GM12874 (cell line): ENCODE measurements at regions not wholly inside any gene's neighbourhood (a gene's known extent, or its start where the extent isn't known, plus 50 kb on each side); places are given as distances from the start of the nearest gene placed in this dataset.

Experiments
- TF ChIP-seq, protein P1 (sequence below): IDR thresholded peaks from 2 replicates; pipeline ENCODE4 v1.5.1; 2011; ENCODE audit warnings: low read depth, mild to moderate bottlenecking, control low read depth, low read length, moderate library complexity; ENCODE audit not compliant: insufficient read depth

DNA sequence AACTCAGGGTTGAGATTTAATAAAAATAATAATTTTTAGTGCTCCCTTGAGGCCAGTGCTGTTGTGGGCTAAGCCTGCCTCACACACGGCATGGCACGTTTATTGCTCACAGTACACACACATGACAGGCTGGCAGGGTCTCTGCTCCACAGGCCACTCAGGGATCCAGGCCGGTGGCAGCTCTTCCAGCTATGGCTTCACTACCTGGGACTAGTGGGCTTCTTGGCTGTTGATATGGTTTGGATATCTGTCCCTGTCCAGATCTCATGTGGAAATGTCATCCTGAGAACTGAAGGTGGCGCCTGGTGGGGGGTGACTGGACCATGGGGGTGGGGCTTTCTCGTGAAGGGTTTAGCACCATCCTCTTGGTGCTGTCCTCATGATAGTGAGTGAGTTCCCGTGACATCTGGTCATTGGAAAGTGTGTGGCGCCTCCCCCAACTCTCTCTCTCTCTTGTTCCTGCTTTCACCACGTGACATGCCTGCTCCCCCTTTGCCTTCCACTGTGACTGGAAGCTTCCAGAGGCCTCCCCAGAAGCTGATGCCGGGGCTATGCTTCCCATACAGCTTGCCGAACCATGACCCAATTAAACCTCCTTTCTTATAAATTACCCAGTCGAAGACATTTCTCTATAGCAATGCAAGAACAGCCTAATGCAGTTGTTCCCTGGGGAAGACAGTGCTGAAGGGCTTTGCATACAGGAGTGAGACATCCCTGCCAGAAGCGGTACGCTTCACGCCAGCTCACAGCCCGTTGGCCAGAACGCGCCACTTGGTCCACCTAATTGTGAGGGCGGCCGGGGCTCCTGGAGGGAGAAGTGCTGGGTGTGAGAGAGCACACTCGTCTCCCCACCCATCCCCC lies 226.9 kb upstream of the C1orf174 start:
- TF ChIP-seq, protein P1, sequence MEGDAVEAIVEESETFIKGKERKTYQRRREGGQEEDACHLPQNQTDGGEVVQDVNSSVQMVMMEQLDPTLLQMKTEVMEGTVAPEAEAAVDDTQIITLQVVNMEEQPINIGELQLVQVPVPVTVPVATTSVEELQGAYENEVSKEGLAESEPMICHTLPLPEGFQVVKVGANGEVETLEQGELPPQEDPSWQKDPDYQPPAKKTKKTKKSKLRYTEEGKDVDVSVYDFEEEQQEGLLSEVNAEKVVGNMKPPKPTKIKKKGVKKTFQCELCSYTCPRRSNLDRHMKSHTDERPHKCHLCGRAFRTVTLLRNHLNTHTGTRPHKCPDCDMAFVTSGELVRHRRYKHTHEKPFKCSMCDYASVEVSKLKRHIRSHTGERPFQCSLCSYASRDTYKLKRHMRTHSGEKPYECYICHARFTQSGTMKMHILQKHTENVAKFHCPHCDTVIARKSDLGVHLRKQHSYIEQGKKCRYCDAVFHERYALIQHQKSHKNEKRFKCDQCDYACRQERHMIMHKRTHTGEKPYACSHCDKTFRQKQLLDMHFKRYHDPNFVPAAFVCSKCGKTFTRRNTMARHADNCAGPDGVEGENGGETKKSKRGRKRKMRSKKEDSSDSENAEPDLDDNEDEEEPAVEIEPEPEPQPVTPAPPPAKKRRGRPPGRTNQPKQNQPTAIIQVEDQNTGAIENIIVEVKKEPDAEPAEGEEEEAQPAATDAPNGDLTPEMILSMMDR = no peak

DNA sequence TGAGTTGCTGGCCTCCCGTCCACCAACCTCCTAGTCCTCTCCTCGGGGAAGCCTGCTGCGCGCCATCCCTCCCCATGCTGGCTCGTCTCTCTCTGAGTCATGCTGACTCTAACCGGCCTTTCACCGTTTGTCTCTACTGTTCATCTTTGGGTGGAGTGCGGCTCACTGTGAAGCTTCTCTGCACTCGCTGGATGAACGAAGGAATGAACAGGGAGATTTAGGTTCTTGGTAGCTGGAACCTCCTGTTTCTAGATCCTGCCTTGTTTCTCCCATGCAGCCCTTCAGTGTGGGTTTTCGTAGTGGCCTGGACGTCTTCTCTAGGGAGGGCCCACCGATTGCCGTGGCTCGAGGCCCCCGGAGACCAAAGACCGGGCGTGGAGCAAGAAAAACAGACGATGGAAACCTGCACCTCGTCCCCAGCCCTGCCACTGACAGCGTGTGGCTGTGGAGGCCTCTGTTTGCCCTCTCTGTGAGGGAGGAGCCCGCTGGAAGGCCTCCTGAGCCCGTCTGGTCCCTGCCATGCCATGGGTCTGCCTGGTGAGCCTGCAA lies 227.6 kb upstream of the C1orf174 start:
- TF ChIP-seq, protein P1 = no peak

DNA sequence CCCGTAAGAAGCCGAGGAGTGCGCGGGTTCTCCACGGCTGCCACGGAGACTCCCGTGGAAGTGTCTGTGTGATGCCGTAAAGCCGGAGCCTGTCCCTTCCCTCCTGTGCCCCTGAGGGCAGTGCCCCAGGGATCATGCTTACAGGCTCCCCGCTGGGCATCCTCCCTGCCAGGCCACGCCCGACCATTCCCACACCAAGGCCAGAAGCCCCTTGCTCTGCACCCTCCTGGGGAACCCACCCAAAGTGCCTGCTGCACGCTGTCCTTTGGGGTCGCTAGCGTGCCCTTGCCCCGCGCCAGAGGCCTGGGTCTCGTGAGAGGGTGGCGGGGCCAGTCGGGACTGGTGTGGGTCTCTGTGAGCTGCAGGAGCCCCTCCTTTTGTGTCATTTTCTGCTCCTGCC lies 228.5 kb upstream of the C1orf174 start:
- TF ChIP-seq, protein P1 = no peak

DNA sequence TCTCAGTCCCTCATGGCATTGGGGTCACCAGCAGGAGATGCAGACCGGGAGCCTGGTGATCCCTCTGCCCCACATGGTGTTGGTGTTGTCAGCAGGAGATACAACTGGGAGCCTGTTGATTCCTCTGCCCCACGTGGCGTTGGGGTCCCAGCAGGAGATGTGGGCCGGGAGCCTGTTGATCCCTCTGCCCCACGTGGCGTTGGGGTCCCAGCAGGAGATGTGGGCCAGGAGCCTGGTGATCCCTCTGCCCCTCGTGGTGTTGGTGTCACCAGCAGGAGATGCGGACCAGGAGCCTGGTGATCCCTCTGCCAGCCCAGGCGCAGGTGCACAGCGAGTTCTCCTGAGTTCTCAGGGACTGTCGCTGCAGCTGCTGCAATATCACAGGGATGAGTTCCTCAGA lies 229.6 kb upstream of the C1orf174 start:
- TF ChIP-seq, protein P1 = no peak

DNA sequence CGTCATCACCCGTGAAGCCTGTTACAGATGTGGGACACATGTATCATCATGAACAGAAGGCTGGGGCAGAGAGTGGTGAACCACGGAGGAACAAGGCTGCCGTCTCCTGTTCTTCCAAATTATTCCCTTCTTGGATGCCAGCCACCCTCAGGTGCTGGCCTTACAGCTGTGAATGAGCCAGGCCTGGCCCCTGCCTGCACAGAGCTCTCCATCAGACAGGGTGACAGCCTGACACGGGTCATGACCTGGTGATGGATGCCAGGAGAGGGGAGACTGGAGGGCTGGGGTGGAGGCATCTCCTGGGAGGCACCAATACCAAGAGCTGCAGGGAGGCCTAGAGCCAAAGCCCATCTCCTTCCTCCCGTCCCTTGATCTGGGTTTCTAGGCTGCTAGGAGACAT lies 230.0 kb upstream of the C1orf174 start:
- TF ChIP-seq, protein P1 = no peak

DNA sequence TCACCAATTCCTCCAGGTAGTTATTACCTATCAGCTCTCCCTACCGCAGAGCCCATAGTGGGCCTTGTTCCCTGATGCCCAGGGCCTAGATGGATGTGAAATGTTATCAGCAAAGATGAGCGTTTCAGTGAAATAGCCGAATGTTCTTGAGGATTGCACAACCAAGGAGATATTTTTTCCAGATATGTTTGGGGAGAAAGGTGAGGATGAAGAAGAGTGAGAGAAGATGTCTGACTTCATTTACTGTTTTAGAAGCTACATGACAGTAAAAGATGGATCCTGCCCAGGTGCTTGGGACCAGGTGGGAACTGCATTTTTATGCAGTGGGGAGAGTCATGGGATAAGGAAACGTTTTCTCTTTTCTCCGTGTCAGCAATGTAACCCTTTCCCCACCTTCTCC lies 231.7 kb upstream of the C1orf174 start:
- TF ChIP-seq, protein P1 = no peak

DNA sequence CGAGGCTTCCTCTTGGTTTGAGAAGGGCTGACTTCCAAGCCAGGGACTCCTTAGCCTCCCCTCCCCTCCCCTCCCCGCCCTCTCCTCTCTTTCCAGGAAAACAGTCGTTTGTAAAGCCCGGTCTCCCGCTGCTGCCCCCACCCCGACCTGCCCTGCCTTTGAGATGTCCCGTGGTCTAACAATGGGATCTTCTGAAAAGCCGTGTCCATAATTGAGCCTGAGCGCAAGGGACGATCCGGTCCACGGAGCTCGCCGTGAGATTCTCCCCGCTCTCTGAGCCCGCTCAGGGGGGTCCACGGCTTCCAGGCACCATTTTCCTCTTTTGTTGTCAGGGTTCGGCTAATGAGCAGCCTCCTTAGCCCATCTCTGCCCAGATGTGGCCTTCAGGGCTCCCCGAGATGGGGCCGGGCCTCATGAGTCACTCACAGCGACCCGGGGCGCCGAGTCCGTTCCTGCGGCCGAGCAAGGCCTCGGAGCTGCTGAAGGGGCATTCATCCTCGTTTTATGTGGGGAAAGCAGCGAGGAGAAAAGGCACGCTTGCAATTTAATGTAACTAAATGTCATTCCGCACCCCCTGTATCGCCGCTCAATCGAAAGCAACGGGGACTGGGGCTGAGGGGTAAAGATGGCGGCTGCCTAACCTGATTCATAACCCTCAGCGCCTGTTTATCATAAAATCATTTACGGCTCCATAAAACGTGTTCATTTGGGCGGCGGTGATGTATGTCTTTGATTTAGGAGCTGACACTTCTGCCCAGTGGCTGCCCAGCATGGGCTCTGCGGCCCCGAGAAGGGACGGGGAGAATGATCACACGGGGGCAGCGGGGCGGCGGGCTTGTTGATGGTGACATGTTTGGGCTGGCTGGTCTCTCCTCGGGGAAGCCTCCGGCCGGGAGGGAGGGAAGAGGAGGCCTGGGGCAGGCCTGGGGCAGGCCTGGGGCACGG lies 232.6 kb upstream of the C1orf174 start:
- TF ChIP-seq, protein P1 = no peak
